GM21576 (cell line): ENCODE measurements at regions not wholly inside any gene's neighbourhood (a gene's known extent, or its start where the extent isn't known, plus 50 kb on each side); places are given as distances from the start of the nearest gene placed in this dataset.
A peak's percentile ranks its signal among the peaks of the same experiment; 100 is the strongest.

Experiments
- ATAC-seq: cut with Tn5 transposase; IDR thresholded peaks from one replicate; pipeline ENCODE4 v1.9.1; 2021; ENCODE audit warnings: mild to moderate bottlenecking, moderate library complexity; ENCODE audit not compliant: unreplicated experiment

- no peak for ATAC-seq
Measured at GRCh38 chr2:12269041-12269972, 447.4 kb upstream of the TRIB2 start.

GRCh38 chr2:12270876-12271588 lies 445.7 kb upstream of the TRIB2 start:
- peak; percentile 51 for ATAC-seq

DNA sequence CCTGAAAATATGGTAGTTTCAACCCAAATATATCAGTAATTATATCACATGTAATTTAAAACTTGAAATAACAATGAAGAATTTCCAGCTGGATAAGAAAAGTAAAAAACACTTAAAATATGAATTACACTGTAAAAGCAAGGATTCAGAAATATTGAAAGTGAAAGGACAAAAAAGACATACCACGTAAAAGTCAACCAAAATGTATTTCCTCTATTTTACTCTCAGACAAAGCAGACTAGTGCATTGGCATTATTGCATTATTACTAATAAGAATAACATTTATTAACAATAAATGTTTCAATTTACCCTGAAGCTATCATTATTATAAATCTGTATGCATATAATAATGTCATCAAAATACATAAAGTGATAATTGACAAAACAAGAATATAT lies 445.1 kb upstream of the TRIB2 start:
- ATAC-seq: peak; percentile 52

- ATAC-seq: no peak
Measured at GRCh38 chr2:12273111-12273510, 443.6 kb upstream of the TRIB2 start.

DNA sequence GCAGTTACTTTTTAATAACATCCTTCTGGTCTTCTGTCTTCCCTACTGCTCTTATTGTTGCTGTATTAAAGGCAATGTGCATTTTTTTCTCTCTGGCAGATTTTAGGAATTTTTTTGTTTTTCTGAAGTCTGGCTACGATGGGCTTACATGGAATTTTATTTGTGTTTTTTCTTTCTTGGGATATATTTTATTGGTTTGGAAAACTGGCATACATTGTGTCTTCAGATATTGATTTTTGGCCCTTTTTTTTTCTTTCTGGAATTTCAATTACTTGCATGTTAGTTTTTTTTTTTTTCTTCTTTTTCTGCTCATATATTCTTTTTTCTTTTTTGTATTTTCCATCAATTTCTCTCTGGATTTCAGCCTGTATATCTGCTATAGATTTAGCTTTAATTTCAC lies 442.1 kb upstream of the TRIB2 start:
- ATAC-seq: no peak

DNA sequence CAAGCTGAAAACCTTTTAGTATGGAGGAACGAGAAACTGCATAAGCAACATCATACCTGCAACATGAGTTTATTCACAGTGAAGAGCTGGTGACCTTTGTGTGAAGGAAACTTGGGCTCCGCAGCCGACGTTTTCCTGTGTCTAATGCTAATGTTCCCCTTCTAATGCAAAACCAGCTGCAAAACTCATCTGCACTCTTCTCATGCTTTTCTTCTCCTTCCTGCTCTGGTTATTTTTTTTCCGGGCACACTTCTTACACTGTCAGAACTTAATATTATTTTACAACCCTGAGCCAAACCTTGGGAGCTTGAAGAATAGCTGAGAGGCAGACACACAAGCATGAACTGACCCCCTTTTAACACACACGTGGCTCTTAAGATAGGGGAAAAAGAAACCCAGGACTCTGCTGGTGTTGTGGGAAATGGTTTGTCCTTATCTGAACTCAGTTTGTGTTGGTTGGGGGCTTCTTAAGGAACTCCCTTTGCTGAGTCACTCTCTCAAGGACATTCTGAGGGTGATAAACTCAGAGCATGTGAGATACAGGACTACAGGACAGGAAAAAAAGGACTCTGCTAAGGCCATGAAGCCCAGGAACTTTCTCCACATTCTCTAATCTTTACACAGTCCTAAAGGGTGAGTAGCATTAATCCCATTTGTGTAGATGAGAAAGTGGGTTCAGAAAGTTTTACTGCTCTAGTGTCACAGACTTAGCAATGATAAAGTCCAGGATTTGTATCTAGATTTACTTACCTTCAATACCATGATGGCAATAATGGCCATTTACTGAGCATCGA lies 439.3 kb upstream of the TRIB2 start:
- ATAC-seq: no peak

- ATAC-seq: no peak
Measured at GRCh38 chr2:12278217-12278750, 438.5 kb upstream of the TRIB2 start.

GRCh38 chr2:12282780-12283695 lies 433.7 kb upstream of the TRIB2 start:
- peak; percentile 89 for ATAC-seq

DNA sequence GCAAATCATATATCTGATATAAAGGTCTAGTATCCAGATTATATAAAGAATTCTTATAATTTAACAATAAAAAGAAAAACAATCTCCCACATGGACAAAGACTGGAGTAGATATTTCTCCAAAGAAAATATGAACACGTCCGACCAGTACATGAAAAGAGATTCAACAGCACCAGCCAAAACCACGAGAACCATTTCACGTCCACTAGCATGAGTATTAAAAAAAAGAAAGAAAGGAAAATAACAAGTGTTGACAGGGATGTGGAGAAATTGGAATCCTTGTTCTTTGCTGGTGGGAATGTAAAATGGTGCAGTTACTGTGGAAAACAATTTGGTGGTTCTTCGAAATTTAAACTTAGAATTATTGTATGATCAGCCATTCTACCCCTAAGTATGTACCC lies 432.7 kb upstream of the TRIB2 start:
- no peak for ATAC-seq

- ATAC-seq: no peak
Measured at GRCh38 chr2:12284487-12284886, 432.2 kb upstream of the TRIB2 start.

- no peak for ATAC-seq
Measured at GRCh38 chr2:12286347-12286746, 430.4 kb upstream of the TRIB2 start.

GRCh38 chr2:12287220-12287751 lies 429.4 kb upstream of the TRIB2 start:
- no peak for ATAC-seq

GRCh38 chr2:12288048-12288447 lies 428.7 kb upstream of the TRIB2 start:
- ATAC-seq: no peak

DNA sequence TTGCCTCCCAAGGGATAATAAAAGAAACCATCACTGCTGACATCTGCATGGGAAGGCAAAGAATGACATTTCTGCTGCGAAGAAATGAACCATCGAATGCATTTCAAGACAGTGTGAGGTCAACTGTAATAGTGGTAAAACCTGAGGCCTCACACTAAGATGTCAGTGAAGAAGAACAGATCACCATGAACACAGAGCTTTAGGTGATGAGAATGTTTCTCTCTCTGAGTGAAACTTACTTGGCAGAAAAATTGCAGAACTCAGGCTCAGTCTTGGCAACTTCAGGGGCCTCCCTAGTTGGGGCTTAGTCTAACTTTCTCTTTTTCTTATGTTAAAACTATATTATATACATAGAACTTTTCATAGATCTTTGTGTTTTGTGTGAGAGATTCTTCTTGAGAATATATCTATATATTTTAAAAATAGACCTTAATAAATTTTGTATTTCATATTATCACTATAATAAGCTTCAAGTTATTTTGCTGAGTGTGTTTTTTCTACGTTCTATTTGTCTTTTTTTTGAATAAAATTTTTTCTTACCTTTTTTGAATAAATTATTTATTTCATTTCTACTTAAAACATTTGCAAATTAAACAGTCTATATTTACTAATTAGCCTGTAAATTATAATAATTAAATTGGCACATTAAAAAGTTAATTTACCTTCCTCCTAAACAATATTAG lies 427.5 kb upstream of the TRIB2 start:
- ATAC-seq: no peak

DNA sequence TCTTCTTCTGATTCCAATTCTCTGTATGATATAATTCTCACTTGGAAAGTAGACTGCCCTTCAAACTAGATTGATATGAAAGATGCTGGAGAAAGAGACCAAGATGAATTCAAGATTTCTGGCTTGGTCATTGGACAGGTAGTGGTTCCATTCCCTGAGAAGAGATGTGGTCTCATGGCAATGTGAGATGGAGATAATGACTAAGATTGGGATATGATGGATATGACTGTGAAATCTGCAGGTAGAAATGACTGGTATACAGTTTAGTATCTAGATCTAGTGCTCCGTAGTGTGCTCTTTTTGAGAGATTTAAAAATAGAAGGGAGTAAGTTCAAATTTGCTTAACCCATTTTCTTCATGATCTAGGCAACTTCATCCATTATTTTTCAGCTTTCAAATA lies 425.4 kb upstream of the TRIB2 start:
- no peak for ATAC-seq

DNA sequence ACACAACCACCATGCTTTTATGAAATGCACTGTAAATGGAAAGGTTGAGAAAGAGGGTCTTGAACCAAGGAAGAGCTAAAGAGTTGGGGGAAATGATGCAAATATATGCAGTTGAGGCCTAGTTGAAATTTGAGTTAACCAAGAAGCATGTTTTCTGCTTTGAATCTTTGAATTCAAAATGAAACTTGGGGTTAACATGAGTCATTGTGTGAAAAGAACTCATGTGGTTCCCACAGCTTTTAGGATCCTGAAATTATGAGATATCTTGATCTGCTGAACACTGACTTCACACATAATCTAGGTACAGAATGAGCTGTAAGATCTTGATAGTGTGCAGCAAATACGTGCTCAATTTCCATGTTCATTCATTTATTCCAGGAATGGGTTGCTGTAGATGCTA lies 422.9 kb upstream of the TRIB2 start:
- peak; percentile 93 for ATAC-seq

- ATAC-seq: no peak
Measured at GRCh38 chr2:12295856-12296519, 420.7 kb upstream of the TRIB2 start.

DNA sequence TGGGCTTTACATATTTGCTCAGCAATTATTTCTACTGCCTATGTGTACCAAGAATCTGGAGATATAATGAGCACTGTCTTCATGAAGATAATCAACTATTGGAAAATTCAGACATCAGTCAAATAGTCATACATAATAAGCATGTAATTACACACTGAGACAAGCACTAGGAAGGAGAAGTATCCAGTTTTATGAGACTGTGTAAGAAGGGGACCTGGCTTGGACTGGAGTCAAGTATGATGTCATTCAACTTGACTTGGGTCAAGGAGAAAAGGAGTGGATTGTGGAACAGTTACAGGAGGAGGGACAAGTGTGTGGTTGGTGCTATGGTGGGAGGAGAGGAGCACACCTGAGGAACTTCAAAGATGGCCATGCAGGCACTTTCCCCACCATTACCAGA lies 419.8 kb upstream of the TRIB2 start:
- ATAC-seq: no peak

GRCh38 chr2:12298352-12298751 lies 418.4 kb upstream of the TRIB2 start:
- ATAC-seq: no peak
